ENCODE measurements at regions not wholly inside any gene's neighbourhood (a gene's known extent, or its start where the extent isn't known, plus 50 kb on each side); places are given as distances from the start of the nearest gene placed in this dataset.

DNA sequence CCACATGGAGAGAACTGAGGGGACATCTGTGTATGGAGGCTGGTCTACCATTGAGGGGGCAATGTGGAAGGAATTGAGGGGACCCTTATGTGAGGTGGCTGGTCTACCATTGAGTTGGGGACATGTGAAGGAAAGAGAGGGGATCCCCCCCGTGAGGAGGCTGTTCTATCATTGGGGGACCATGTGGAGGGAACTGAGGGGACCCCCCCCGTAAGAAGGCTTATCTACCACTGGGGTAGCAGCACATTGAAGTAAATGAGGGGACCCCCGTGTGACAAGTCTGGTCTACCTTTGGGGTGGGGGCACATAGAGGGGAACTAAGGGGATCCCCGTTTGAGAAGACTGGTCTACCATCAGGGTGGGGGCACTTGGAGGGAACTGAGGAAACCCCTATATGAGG lies 158.0 kb downstream of the FBLN2 start:
- TF ChIP-seq, protein P1, sequence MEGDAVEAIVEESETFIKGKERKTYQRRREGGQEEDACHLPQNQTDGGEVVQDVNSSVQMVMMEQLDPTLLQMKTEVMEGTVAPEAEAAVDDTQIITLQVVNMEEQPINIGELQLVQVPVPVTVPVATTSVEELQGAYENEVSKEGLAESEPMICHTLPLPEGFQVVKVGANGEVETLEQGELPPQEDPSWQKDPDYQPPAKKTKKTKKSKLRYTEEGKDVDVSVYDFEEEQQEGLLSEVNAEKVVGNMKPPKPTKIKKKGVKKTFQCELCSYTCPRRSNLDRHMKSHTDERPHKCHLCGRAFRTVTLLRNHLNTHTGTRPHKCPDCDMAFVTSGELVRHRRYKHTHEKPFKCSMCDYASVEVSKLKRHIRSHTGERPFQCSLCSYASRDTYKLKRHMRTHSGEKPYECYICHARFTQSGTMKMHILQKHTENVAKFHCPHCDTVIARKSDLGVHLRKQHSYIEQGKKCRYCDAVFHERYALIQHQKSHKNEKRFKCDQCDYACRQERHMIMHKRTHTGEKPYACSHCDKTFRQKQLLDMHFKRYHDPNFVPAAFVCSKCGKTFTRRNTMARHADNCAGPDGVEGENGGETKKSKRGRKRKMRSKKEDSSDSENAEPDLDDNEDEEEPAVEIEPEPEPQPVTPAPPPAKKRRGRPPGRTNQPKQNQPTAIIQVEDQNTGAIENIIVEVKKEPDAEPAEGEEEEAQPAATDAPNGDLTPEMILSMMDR (IDR thresholded peaks at IDR 0.05) = no peak
- no peak for TF ChIP-seq POLR2A (IDR thresholded peaks at IDR 0.05)
